ENCODE measurements at regions not wholly inside any gene's neighbourhood (a gene's known extent, or its start where the extent isn't known, plus 50 kb on each side); places are given as distances from the start of the nearest gene placed in this dataset.

GRCh38 chr7:156475666-156476065 is 164.9 kb upstream of the RNF32 start:
- H3K27ac ChIP-seq, result no peak overlapping the region
- TF ChIP-seq CTCF (conservative IDR thresholded peaks at IDR 0.05), result no peak
- TF ChIP-seq ZFX (IDR thresholded peaks at IDR 0.05), result no peak

- no peak overlapping the region for H3K27ac ChIP-seq
- no peak for TF ChIP-seq ZFX (IDR thresholded peaks at IDR 0.05)
- no peak for TF ChIP-seq CTCF (conservative IDR thresholded peaks at IDR 0.05)
Measured at GRCh38 chr7:156475179-156475578, 165.4 kb upstream of the RNF32 start.

- TF ChIP-seq CTCF (conservative IDR thresholded peaks at IDR 0.05), result no peak
- no peak for TF ChIP-seq ZFX (IDR thresholded peaks at IDR 0.05)
- no peak overlapping the region for H3K27ac ChIP-seq
Measured at GRCh38 chr7:156474241-156474743, 166.3 kb upstream of the RNF32 start.

- H3K27ac ChIP-seq, result no peak overlapping the region
- TF ChIP-seq ZFX (IDR thresholded peaks at IDR 0.05) (no peak), CTCF (conservative IDR thresholded peaks at IDR 0.05) (peak; percentile 97)
Measured at GRCh38 chr7:156473476-156474240, 166.9 kb upstream of the RNF32 start.

GRCh38 chr7:156472267-156472666 is 168.3 kb upstream of the RNF32 start:
- H3K27ac ChIP-seq, result no peak overlapping the region
- no peak for TF ChIP-seq ZFX (IDR thresholded peaks at IDR 0.05)
- no peak for TF ChIP-seq CTCF (conservative IDR thresholded peaks at IDR 0.05)

GRCh38 chr7:156470399-156471320 is 169.9 kb upstream of the RNF32 start:
- TF ChIP-seq ZFX (IDR thresholded peaks at IDR 0.05) (no peak), CTCF (conservative IDR thresholded peaks at IDR 0.05) (no peak)
- no peak overlapping the region for H3K27ac ChIP-seq

Measured in C4-2B (cell line).